ENCODE measurements at regions not wholly inside any gene's neighbourhood (a gene's known extent, or its start where the extent isn't known, plus 50 kb on each side); places are given as distances from the start of the nearest gene placed in this dataset.

DNA sequence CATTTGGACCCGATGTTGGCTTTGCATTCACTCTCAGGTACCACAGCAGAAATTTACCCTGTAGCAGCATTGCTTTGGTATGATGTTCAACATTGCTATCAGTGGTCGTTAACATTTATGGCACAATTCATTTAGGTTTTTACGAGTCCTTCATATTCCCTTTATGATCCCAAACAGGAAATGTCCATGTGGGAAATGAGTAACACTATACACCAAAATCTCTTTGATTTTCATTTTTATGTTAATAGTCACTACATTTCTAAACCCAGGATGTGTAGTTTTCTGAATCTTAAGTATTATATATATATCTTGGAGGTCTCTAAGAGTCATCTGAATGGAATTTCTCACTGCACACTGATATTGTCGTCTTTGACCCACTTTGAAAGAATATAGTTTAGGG, 78.5 kb upstream of the RBMS3 start:
- no peak for DNase-seq

DNA sequence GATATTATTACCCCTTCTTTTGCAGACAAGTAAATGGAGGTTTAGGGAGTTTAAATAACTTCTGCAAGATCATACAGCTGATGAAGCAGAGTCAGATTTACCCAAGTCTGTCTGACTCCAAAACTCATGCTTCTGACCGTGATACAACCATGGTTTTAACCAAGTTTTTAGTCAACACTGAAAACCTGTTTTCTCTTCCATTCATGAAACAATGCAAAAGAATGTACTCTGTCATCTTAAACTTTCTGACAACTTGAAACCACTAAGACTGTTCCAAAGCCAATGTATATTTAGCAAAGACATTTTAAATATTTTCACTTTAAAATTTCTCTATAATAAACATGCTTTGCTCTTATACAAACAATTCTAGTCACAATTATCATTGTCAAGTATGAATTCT, 77.0 kb upstream of the RBMS3 start:
- no peak for DNase-seq

DNA sequence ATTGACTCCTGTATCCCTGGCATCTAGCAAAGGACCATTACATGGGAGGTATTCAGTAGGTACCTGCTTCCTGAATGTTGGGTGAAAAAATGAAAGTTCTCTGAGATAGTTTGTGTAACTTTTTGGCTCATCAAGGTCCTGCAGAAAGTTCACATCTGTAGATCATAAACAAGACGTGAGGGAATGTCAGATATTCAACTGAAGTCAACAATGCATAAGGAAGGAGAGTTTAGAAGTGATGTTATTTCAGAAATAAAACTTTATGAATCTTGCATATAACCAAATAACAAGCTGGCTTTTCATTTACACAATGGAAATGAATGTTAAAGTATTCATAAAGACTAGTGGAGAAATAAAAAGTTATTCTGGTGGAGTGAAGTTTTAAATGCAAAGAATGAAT, 73.4 kb upstream of the RBMS3 start:
- DNase-seq: no peak

DNA sequence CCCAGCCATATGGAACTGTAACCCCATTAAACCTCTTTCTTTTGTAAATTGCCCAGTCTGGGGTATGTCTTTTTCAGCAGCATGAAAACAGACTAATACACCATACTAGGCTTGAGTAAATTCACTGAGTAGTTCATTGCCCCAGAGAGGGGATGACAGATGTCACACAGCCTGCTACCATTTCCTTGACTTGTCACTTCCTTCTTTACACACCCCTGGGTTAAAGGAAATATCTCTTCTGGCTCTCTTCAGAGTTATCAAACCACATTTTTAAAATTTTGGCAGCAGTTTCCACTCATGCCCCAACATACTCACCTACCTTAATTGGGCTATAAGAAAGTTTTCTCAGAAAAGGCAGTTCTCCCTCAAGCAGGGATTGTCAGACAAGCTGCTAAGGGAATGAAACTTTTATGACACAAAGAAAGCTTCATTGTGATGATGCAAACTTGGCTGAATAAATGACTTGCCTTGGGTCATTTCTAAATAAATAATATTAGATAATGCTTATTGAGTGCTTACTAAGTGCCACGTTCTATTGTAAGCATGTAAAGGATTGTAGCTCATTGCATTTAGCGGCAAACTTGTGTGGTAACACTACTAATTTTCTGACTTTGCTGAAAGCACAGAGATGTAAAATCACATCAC, 68.0 kb upstream of the RBMS3 start:
- no peak for DNase-seq

DNA sequence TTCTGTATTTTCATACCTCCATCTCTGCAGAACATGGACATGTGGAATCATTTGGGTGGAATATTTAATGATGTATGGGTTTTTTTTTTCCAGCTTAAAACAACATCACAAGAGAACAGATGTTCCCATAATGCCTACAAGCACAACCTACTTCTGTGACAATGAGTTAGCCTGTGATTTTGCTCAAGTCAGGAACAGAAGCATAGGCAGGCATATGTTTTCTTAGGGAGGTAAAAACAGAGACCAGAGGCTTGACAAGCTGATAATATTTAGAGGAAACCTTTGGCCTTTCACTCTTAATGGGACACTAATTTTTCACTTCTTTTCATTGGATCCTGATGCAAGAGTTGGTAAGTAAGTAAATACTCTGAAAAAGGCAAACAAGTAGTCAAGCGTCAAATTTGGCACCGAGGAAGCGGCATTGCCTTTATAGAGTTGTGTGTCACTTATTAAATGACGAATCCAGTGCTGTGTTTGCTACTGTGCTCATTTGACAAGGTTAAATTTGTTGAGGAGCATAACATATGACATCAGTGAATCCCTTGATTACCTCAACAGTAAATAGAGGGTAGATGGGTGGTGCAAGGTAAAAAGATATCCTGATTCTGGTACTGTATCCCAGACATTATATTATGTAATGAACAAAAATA, 66.7 kb upstream of the RBMS3 start:
- DNase-seq: no peak

DNA sequence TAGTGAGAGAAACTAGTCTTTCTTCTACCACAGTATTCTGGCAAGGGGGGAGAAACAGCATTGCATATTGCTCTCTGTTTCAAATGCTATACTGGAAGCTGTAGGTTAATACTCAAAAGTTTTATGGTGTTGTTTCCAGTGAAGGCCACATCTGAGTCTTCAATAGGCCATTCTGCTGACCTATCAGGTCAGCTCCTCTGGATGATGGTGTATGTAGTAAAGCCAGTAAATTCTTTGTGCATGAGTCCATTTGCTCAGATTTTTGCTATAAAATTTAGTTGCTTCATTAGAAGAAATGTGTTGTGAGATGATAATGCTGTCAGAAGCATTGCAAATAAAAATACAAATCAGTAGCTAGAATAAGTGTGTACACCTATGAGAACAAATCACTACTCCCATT, 64.9 kb upstream of the RBMS3 start:
- no peak for DNase-seq

DNA sequence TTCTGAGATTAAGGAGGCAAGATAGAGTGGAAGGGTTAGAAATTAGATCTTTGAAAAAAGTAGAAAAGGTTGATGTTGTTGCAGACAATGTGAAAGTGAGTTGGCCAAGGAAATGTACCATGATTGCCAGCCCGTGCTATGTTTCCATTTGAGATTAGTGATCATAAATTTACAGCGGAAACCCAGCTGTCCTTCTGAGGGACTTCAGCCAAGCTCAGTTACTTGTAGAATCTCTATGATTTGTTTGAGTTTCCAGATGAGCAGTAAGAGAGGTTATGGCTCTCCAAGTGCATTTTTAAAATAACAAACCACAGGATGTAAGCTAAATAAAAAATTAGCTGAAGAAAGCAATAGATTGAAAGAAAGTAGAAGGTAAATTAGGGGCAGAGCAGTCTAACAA, 54.2 kb upstream of the RBMS3 start:
- no peak for DNase-seq

DNA sequence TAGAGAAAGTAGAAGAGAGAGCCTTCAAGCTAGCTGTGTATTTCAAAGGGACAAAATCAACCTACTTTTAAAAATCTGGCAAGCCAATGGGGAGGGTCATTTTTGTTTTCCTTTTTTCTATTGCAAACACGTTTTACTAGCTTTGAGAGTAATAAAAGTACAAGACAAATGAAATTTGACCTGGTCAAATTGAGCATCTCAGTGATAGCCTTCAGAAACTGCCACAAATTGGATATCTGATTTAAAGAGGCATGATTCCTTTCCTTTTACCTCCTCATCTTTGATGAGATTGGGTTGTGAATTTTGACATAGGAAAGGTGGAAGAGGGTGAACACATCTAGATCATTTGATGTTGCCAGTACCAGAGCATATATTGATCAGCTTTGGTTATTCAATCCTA, 53.6 kb upstream of the RBMS3 start:
- DNase-seq: no peak

Data from NCI-H2081 (cell line).